H1 (cell line): ENCODE measurements at regions not wholly inside any gene's neighbourhood (a gene's known extent, or its start where the extent isn't known, plus 50 kb on each side); places are given as distances from the start of the nearest gene placed in this dataset.

Experiments
- CEBPB ChIP-seq: IDR thresholded peaks from 2 replicates; pipeline ENCODE4 v1.6.1; 2012; ENCODE audit warnings: low read depth, low read length
- CTCF ChIP-seq, 3 experiments: IDR thresholded peaks; 1 replicate in 2 of 3; 2 replicates in 1 of 3; pipeline versions ENCODE4 v1.5.1 to v1.6.1; 2011; ENCODE audit warnings: low read length in 3 of 3, mild to moderate bottlenecking in 3 of 3, inconsistent platforms in 2 of 3, low read depth in 1 of 3, moderate library complexity in 1 of 3; ENCODE audit not compliant: insufficient read depth in 1 of 3; ENCODE audit errors: control extremely low read depth in 1 of 3
- GABPA ChIP-seq: IDR thresholded peaks from 2 replicates; pipeline ENCODE4 v1.6.1; 2011; ENCODE audit warnings: mild to moderate bottlenecking, low read length, moderate library complexity, borderline replicate concordance; ENCODE audit not compliant: insufficient read depth
- MAFK ChIP-seq: IDR thresholded peaks from 2 replicates; pipeline ENCODE4 v1.6.1; 2012; ENCODE audit warnings: low read depth, mild to moderate bottlenecking, improper control_type of control experiment, low read length
- PHF8 ChIP-seq: fragments of 200-600 bp; sonication (generic); conservative IDR thresholded peaks from 2 replicates; pipeline ENCODE4 v1.7.1; 2012; ENCODE audit warnings: low read depth, mild to moderate bottlenecking, inconsistent platforms, low read length, moderate library complexity
- POLR2A ChIP-seq, 2 experiments: IDR thresholded peaks; 1 replicate in 1 of 2; 2 replicates in 1 of 2; pipeline ENCODE4 v1.6.1; 2011; ENCODE audit warnings: low read depth in 2 of 2, low read length in 2 of 2, mild to moderate bottlenecking in 2 of 2; ENCODE audit errors: control extremely low read depth in 1 of 2
- SRF ChIP-seq: IDR thresholded peaks from 2 replicates; pipeline ENCODE4 v1.6.1; 2011; ENCODE audit warnings: mild to moderate bottlenecking, low read depth, low read length, moderate library complexity

- TF ChIP-seq CEBPB = no peak
- no peak for TF ChIP-seq MAFK
- TF ChIP-seq PHF8 = no peak
- no peak for TF ChIP-seq POLR2A (IDR thresholded peaks at IDR 0.05; ENCODE audit: control extremely low read depth in 1 of 2, low read depth in 2 of 2, low read length in 2 of 2)
- TF ChIP-seq GABPA = no peak
- TF ChIP-seq CTCF (IDR thresholded peaks at IDR 0.05; ENCODE audit: control extremely low read depth in 1 of 3, insufficient read depth in 1 of 3, low read depth in 1 of 3, low read length in 3 of 3) = no peak
- TF ChIP-seq SRF = no peak
These were observed 1775.8 kb upstream of the MIR17HG start for GRCh38 chr13:89571676-89572075.
